Activated T-cell treated with anti-CD3 and anti-CD28 coated beads for 24 hours (primary cell): ENCODE measurements at regions not wholly inside any gene's neighbourhood (a gene's known extent, or its start where the extent isn't known, plus 50 kb on each side); places are given as distances from the start of the nearest gene placed in this dataset.
"Not testable (repeated sequence)": the region's sequence is repeated elsewhere in the genome, so short reads cannot be mapped to it uniquely, and the experiment has no call there.

ENCODE experiments used
- DNase-seq: peaks from one replicate; pipeline ENCODE4 v3.0.0-alpha.2; 2020; ENCODE audit warnings: low read depth

DNA sequence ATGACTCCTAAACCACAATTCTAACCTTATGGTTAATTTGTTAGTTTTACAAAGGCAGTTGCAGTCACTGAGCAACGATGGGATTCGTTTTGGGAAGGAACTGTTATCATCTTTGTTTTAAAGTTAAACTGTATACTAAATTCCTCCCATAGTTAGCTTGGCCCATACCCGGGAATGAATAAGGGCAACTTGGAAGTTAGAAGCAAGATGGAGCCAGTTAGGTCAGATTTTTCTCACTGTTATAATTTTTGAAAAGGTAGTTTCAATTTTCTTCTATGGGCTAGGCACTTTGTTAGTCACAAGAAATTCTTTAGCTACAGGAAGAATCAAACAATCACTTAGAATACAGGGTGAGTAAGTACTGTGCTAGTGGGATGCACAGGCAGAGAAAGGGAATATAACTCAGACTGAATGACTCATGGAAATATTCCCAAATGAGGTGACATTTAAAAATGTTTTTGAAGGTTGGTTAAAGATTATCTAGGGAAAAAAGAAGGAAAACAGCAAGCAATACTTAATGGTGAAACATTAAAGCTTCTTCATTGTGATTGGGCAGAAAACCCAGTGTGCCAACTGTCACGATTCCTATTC is 153.6 kb downstream of the MAGEB17 start:
- DNase-seq = no peak

DNA sequence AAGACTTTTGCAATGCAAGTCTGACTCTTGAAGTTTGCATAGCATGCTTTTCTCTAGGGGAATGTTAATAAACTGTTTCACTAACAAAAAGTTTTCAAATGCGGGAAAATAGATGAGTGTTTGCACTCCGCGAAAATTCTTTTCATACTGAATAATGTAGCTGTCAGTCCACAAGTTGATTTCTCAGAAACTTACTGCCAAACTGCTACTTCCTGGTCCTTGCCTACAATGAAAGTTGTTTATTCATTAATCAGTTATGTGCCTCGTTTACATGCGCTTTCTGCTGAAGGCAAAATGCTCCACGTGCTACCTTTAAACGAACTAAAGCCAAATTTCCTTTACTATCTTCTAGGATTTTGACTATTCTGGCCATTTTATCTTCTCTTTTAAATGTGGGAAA is 166.2 kb downstream of the MAGEB17 start:
- DNase-seq = no peak

DNA sequence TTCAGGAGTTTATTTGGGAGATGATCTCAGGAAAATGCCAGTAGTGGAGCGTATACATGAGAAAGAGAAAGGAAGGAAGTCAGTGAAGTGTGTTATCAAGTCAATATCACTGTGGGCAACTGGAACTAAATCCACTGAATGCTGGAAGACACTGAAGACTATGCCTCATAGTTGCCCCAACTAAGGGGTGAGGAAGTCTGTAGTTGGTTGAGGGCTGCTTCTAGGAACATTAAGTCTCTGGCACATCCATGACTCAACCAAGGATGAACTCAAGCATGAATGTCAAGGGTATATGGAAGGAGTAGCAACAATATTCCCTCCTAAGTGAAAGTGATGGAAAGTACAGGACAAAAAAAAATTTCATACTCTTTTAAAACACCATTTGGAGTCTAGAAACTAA is 167.9 kb downstream of the MAGEB17 start:
- no peak for DNase-seq

DNA sequence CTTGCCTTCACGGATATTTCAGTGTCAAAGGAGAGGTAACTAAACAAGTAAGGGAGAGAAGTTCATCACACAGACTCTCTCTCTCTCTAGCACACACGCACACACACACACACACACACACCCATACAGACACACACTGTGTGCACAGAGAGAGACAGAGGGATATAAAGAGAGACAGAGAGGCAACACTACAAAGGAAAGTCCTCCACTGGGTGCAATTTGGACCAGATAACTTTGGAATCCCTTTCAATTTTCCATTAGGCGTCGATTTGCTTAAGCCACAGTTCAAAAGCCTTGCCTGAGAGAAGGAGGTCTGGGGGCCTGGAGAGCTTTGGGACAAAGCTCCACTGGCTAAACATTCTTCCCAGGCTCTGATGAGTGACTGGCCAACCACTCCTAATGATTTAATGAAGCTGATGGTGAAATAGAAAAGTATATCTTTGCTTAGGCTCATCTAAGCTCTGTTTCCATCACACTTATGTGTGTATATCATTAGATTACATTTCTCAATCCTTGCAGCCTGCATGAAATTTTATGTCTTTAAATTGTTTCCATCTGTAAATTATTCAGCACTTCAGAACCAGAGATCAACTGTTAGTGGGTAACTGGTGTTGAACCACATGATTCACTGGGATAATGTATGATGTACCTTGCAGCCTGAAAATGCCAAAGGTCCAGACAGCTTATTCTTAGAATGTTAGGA is 180.8 kb downstream of the MAGEB17 start:
- DNase-seq = no peak

DNA sequence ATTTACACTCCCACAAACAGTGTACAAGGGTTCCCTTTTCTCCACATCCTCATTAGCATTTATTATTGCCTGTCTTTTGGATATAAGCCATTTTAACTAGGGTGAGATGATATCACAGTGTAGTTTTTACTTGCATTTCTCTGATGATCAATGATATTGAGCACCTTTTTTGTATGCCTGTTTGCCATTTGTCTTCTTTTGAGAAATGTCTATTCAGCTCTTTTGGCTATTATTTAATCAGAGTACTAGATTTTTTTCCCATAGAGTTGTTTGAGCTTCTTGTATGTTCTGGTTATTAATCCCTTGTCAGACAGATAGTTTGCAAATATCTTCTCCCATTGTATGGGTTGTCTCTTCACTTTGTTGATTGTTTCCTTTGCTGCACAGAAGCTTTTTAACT is 190.6 kb downstream of the MAGEB17 start:
- no peak for DNase-seq

DNA sequence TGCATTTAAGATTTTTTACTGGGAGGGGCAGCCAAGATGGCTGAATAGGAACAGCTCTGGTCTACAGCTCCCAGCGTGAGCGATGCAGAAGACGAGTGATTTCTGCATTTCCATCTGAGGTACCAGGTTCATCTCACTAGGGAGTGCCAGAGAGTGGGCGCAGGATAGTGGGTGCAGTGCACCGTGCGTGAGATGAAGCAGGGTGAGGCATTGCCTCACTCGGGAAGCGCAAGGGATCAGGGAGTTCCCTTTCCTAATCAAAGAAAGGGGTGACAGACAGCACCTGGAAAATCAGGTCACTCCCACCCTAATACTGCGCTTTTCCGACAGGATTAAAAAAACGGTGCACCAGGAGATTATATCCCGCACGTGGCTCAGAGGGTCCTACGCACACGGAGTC is 192.8 kb downstream of the MAGEB17 start:
- DNase-seq = not testable (repeated sequence)

DNA sequence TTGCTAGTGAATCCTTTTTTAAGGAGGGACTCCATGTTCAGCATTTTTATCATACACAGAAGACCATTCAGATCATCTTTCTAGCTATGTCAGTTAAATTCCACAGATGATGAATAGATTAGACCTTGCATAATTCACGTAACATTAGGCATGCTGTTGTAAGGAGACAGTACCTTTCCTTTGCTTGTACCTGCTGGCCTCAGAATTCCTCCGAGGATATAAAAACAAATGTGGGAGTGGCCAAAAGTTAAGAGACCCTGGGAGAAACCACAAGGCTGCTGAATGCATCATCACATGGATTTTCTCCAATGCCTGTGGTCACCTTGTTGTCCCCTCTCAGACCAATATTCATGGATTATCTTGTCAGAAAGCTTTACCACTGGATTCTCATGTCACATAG is 201.4 kb downstream of the MAGEB17 start:
- DNase-seq = no peak

DNA sequence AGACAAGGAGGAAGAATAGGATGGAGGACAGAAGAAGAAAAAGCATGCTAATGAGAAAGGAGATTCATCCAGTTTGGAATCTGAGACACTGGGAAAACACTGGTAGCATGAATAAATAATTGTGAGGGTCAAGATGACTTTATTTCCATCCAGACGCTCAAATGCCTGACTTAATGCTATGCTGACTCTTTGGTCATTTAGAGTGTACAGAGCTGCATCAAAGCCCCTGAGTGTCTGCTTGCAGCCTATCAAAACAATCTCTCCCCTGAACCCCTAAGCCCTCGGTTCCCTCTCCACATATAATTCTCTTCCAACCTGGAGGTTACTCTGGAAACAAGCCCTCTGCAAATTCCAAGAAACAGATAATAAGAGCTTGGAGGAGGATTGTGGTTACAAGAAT is 208.8 kb downstream of the MAGEB17 start:
- DNase-seq = no peak

DNA sequence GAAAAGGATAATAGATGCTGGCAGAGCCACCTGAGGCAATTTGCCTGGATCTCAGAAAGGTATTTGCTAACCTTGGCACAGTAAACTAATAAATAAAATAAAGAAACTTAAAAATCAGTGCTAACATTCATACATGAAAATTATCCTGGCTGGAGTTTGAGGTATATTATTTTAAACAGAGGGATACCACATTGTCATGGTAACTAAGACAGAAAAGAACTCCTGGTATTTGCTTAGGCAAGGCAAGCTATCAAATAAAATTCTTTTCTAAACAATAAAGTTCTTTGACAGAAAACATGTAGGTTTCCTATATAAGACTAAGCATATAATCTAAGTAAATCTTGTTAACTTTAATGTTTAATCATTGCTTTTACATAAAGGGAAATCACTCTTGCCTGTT is 218.8 kb downstream of the MAGEB17 start:
- DNase-seq = no peak

DNA sequence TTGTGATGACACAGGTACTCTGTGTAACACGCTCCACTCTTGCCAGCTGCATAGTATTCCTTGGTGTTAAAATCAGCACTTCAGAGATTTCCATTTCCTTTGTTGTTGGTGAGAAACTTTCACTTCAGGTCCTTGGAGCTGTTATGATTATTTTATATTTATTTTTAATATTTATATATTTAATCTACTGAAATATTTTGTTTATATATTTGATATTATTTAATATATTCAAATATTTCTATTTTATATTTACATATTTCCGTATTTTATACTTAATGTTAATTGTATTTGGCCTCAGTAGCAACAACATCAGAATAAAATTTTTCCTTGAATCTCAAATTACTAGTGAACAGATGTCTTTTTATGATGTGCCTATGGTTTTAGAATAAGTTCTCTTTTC is 225.3 kb downstream of the MAGEB17 start:
- DNase-seq = no peak

DNA sequence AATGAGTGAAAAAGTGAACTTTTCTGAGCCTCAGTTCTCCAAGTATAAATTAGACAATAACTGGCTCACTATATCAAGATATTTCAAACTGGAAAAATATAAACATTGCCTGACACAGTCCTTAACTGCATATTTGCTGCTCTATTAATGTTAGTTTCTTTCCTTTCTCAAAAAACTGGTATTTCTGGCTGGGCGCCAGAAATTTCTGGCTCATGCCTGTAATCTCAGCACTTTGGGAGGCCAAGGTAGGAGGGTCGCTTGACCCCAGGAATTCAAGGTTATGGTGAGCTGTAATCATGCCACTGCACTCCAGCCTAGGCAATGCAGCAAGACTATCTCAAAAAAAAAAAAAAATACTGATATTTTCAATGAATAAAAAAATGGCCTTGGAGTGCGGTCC is 227.0 kb downstream of the MAGEB17 start:
- DNase-seq = no peak

DNA sequence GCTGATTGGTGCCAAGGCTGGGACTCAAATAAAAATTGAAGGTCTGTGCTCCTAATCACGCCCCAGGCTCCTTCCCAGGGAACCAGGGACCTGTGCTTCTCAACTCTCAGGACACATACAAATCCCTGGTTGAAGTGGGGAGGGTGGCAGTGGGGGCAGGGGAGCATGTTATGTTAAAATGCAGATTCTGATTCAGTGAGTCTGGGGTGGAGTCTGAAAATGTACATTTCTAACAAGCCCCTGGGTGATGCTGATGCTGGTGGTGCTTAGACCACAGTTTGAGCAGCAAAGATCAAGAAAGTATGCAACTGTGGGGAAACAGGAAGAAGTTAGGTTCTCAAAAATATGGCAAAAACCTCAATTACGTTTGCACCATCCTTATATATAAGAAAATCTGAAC is 236.5 kb downstream of the MAGEB17 start:
- no peak for DNase-seq

DNA sequence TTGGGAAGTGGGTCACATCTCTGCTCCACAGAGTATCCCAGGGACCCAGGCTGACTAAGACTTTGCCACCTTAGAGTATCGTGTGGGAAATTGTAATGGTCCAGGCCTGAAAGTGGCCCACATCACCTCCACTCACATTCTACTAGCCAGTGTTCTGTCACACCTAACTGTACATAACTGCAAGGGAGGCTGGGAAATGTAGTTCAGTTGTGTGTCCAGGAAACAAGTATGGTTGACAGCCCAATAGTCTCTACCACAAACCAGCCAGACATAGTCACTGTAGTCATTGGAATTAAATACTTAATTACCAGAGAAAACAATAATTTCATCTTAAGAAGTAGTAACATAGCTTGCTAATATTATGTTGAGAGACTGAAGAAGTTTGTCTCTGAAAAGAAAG is 233.4 kb upstream of the S100G start:
- no peak for DNase-seq

DNA sequence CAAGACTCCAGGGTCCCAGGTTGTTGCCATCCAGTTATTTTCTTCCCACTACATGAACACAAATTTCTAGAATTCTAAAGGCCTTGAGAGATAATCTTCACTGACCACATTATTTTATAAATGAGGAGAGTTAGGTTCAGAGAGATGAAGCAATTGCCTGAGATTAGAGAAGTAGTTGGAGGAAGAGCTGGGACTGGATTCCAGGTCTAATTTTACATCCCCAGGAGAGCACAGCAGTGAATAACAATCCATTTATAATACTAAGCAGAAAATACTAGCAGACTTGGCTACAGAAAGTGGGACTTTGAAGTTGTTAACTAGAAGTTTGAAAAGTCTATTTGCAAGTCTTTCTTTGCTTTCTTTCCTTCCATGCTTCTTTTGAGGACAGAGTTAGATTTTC is 231.3 kb upstream of the S100G start:
- DNase-seq = no peak

DNA sequence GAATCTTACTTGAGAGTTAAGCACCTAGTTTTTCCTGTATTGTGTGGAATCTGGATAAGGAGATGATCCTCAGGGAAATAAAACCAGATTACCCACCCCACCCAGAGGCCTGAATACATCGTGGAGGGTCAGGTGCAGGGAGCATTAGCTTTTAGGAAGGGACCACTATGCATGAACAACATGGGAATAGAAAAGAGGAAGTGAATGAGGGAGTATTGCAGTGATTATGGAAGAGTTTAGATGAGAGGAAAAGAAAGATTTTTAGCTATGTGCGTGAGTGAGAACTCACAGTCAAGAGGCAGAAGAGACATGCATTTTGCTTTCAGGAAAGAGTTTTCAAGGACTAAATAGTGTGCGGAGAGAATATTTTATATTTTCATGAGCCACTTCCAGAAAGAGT is 222.3 kb upstream of the S100G start:
- DNase-seq = no peak

DNA sequence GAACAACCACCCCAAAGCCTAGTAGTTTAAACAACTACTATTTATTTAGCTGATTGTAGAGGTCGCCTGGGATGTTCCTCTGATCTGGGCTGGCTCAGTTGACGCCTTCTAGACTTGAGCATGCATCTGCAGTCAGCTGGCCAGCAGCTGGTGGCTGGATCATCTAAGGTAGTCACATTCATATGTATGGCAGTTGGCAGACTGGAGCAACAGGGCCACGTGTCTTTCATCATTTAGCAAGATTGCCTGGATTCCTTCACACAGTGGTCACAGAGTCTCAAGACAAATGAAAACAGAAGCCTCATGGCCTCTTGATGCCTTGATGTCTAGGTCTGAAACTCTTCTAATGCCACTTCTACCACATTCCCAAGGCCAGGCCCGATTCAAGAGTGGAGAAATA is 220.6 kb upstream of the S100G start:
- no peak for DNase-seq

DNA sequence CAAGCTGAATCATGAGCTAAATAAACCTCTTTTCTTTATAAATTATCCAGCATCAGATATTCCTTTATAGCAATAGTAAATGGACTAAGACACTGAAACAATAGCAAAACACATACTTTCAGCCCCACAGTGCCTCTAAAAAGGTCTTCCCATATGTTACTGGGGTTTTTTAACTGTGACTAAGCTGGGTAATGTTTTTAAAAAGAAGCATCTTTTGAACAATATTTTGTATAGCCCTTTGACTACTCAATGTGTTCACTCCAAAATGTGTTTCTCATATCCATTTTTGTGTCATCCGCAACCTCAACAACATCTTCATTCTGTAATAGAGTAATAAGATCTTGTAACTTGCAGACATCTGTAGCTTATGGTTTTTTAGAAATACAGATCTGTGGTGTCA is 218.7 kb upstream of the S100G start:
- no peak for DNase-seq

DNA sequence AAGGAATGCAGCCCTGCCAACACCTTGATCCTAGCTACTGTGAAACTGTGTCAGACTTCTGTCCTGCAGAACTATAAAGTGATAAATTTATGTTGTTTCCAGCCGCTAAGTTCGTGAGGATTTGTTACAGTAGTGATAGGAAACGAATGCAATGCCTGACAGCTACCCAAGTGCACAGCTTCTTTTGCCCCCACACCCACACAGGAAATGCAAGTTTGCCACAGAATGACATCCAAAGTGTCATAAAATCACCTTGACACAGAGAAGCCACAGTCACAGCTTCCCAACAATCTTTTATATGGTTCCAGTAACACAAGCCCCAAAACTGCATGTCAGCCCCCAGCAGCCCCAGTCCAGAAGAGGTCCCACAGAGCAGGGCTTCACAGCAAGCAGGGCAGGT is 216.9 kb upstream of the S100G start:
- no peak for DNase-seq

DNA sequence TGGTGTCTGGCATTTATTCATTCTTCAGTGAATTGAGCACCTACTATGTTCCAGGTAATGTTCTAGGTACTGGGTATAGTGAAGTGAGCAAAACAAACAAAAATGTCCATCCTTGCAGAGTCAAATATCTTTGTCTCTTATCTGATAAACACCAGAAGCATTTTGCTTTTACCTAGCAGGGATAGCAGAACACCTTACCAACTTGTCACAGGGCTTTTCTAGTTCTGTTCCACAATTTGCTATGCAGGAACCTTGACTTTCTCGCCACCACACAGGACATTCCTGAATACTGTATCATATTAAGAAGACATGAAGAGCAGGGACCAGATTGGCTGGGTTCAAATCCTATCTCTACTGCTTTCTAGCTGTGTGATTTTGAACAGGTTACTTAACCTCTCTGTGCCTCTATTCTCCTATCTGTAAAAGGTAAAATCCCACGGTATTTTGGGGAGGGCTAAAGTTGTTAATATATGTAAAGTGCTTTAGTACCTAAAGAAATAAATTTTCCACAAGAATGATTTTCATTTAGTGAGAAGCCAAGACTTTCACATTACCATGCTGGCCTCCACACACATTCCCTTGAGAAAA is 214.5 kb upstream of the S100G start:
- no peak for DNase-seq

DNA sequence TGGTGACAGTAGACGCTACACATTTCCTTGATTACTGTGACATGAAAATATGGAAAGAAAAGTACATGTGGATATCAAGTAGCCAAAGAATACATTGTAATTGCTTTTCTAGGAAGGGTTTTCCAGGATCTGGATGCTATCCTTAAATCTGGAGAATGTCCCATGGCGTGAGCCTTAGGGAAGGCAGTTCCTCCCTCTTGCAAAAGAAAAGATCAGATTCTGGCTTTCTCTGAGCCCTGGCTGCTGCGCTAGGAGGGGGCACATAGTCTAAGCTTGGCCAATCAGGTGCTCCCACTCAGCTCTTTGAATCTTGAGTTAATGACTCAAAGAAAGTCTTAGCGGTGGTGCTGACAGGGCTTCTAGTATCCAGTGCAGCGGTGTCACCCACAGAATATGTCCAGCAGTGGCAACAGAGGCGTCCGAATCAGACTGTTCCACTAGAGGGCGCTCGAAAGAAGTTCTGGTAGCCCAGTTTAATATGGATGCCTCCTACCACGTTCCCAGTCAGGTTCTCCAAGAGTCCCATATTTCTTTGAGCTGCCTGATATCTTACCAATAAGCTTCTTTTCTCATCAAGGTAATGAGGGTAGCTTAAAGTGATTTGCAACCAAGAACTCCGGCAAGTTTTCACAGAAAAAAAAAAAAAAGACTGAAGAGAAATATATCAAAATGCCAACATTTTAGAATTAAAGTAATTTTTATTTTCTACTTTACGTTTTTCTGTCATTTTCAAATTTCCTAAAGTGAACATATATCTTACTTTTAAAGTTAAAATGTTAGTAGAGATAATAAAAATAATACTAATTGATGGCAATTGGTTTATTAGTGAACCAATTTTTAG is 213.4 kb upstream of the S100G start:
- peak; percentile 45 for DNase-seq

DNA sequence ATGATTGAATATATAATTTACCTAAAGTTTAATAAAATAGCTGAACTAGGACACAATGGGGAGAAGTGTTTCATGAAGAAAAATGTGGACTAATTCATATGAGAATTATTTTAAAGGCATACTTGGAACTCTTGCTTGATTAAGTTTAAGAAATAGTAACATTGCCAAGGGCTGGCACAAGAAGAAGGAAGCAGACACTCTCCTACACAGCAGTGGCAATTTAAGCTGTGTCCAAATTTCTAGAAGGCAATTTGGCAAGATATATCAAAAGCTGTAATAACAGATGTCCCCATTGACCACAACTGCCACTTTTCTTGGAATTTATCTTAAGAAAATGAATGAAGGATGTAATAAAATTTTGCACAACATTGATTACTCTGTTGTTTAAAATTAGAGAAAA is 209.5 kb upstream of the S100G start:
- no peak for DNase-seq

DNA sequence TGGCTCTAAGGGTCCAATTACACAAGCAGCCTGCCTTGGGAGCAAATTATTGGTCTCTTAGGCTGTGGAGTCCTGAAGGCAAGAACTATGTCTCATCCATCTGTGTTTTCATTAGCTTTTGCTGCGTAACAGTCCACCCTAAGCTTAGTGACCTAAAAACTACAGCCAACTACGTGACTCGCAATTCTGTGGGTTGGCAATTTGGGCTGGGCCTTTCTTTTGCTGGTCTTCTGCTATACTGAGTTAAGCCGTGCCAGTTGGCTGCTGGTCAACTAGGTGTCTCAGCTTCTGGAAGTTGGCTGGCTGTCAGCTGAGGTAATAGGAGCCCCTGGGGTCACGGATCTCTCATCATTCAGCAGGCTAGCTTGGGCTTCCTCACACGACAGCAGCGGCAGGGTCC is 205.6 kb upstream of the S100G start:
- no peak for DNase-seq

DNA sequence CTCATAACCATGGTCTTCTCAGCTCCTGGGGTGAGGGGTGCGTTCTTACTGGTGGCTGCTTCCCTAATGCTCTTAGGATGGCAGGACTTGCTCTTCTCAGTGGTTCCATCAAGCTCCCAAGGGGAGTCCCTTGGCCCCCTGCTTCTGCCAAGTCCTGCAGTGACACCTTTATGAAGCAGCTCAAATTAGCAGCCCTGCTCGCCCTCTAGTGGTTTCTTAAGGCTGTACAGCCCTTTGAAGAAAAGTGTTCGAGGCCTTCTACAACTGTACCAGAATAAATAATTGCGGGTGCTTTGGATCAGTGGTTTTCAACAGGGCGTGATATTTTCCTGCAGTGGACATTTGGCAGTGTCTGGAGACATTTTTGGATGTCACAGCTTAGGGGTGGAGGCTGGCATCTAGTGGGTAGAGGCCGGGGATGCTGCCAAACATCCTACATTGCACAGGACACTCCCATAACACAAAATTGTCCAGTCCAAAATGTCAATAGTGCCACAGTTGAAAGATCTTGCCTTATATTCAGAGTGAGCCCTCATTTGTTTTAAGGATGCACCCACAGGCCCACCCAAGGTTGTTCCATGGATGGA is 204.7 kb upstream of the S100G start:
- peak; percentile 8 for DNase-seq
